Skin epidermis (tissue), 12 donors: ENCODE measurements at regions not wholly inside any gene's neighbourhood (a gene's known extent, or its start where the extent isn't known, plus 50 kb on each side); places are given as distances from the start of the nearest gene placed in this dataset.
"Not testable (repeated sequence)": the region's sequence is repeated elsewhere in the genome, so short reads cannot be mapped to it uniquely, and the experiment has no call there.

Experiments
- H3K27ac ChIP-seq, 21 experiments: fragments of 200-600 bp; sonication (generic) in 11 of 21; one replicate each; pipeline ENCODE4 v1.5.0; 2020; ENCODE audit warnings: mild to moderate bottlenecking in 3 of 21, inconsistent platforms in 2 of 21, moderate library complexity in 2 of 21
- H3K4me3 ChIP-seq, 7 experiments: fragments of 200-600 bp; sonication (generic) in 2 of 7; one replicate each; pipeline ENCODE4 v1.5.0; 2020; ENCODE audit warnings: inconsistent platforms in 2 of 7, mild to moderate bottlenecking in 2 of 7, moderate library complexity in 1 of 7

GRCh38 chr17:51429938-51430337 lies 169.6 kb downstream of the UTP18 start:
- peak overlapping the region in 3 of 21 experiments; percentile 19 to 69 (median 29) for H3K27ac ChIP-seq
- not testable (repeated sequence) for H3K4me3 ChIP-seq

DNA sequence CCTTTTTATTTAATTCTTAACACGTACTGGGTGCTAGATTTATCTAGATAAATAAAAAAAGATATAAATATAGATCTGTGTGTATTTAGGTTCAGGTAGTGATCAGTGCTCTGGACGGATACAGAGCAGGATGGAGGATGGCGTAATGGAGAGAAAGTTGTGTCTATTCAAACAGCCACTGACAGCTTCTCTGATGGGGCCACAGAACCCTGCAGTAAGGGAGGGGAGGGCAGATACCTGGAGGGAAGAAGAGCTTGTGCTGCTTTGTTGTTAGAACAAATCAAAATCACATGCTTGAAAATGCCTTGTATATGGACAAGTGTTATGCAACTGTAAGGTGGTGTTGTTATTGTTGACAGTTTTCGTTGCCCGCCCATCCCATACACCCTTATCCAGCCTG lies 170.2 kb downstream of the UTP18 start:
- Histone ChIP-seq H3K4me3 (no peak overlapping the region), H3K27ac (peak overlapping the region in 2 of 21 experiments; percentile 17 to 69)

GRCh38 chr17:51434434-51435170 lies 174.3 kb downstream of the UTP18 start:
- H3K27ac ChIP-seq: peak overlapping the region in 9 of 21 experiments; percentile 9 to 66 (median 39)
- H3K4me3 ChIP-seq: no peak overlapping the region

DNA sequence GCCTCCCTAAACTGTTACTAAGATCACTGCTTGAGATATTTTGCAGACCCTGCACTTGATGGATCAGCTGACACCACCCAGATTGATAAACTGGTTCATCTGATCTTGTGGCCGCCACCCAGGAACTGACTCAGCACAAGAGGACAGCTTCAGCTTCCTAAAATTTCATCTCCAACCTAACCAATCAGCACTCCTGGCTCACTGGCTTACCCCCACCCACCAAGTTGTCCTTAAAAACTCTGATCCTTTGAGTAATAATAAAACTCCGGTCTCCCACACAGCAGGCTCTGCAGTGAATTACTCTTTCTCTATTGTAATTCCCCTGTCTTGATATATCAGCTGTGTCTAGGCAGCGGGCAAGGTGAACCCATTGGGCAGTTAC lies 174.8 kb downstream of the UTP18 start:
- H3K27ac ChIP-seq: peak overlapping the region in 8 of 21 experiments; percentile 26 to 66 (median 40)
- H3K4me3 ChIP-seq: no peak overlapping the region

DNA sequence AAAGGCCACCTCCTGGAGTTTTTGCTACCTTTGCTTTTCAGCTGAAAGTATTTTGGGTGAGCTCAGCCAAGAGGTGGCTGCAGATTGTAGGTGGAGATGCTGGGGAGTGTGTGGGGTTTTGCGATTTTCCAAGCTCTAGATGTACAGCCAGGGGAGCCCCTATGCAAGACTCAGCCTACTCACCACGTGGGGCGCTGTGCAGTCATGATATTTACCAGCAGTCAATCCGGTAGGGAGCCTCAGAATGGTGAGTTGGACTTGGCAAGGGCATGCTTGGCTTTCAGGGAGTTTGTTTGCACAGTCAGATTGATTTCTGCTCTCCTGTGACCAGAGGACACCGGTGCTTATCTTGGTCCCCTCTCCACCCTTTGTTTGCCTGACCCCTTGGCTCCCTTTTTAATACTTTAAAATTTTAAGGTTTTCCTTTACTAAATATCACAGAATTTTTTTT lies 175.3 kb downstream of the UTP18 start:
- no peak overlapping the region for H3K4me3 ChIP-seq
- H3K27ac ChIP-seq: peak overlapping the region in 7 of 21 experiments; percentile 26 to 66 (median 39)

DNA sequence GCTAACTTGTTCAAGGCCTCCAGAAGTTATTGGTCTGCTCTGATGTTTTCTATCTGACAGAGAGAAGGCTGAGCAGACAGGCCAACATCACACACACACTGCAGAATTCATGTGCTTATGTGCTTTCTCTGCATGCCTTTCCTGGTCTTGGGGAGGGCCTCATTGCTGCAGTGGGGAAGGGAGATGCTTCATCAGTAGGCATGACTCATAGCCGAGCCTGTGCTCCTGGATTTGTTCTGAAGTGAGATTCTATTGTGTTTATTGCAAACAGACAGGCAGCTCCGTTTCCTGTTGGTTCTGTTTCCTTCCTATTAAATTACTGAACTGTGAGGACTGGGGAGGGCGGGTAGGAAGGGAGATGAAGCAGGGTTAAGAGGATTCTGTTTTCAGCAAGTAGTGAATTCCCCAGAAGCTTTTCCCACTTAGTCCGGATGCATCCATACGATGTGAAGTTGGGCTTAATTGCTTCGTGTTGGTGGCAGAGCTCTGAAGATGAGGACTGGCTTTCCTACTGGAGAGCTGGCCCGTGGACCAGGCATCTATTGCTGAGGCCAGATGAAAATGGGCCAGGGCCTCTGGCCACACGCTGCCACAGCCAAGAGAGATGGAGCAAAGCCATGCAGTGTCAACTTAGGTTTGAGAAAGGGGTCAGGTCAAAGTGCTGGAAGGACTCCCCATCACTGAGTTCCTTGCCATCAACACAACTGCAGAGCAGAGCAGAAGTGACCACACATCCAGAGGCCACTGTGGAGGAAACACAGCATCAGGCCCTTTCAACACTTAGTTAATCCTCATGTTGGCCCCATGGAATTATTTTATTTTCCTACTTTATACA lies 179.3 kb downstream of the UTP18 start:
- H3K27ac ChIP-seq: peak overlapping the region in 1 of 21 experiments; percentile 31
- H3K4me3 ChIP-seq: no peak overlapping the region

DNA sequence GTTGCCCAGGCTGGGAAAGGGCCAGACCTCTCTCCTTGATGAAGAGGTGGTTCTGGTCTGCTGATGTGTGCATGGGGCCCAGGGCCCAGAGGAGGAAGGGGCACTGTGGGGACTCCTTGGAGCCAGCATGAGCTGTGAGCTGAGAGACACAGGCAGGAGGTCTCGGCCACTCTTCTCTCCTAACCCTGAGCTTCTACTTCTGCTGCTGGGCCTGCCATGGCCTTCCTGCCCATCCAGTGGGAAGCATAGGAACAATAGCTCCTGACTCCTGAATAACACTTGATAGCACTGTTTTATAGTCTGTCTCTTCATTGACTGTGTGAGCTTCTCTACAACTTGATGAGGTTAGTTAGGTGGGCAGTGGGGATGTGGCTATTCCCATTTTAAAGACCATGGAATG lies 181.1 kb downstream of the UTP18 start:
- H3K4me3 ChIP-seq: no peak overlapping the region
- no peak overlapping the region for H3K27ac ChIP-seq

DNA sequence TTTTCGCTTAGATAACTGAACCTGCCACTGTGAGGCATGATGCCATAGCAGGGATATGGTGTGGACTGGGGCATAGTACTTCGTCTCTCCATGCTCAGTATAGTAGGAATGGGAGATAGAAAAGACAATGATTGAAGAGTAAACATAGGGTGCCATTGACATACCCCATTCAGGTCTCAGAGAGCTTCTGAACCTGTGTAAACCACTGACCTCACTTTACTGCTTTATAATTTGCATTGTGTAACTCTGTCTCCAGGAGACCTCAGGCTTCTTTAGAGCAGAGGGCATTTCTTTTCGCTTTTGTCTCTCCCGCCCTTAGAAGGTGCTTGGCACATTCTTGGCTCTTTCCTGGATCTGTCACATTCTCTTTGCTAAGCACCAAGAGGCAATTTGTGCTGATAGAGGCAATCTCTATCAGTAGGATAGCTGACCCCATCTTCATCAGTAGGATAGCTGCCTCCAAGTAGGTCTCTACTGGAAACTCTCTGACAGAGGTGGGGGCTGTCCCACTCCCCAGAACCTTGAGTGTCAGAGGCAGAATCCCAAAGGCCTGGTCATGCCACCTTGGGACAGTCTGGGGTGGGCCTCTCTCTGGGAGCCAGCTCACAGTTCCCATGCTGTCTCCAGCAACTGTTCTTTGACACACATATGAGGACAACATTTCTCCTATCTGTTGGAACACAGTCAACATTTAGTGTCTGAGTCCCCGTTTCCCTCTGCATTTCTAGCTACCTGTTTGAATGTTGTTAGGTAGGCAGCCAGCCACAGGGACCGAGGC lies 181.9 kb downstream of the UTP18 start:
- no peak overlapping the region for H3K4me3 ChIP-seq
- no peak overlapping the region for H3K27ac ChIP-seq

- Histone ChIP-seq H3K4me3 (no peak overlapping the region), H3K27ac (no peak overlapping the region)
Observed at GRCh38 chr17:51443646-51444045, 183.3 kb downstream of the UTP18 start.

GRCh38 chr17:51445946-51446345 lies 185.6 kb downstream of the UTP18 start:
- Histone ChIP-seq H3K4me3 (no peak overlapping the region), H3K27ac (no peak overlapping the region)

DNA sequence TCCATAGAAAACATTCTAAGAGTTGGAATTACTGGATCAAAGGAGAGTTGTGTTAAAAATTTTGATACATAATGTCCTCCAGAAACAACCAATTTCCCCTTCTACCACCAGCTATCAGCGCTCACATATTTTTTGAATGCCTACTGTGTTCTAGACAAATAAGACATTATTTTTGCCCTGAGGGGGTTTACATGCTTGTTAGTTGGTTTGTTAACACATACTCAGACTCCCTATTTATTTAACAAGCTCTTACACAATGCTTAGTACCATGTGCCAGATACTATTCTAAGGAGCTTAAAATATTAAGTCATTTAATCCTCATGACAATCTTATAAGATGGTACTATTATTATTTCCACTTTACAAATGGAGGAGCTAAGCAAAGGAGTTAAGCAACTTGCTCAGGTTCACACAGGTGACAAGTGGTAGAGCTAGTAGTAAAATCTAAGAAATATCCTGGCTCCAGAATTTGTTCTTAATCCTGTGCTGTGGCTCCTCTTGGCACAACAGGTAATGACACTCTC lies 194.2 kb downstream of the UTP18 start:
- no peak overlapping the region for H3K4me3 ChIP-seq
- no peak overlapping the region for H3K27ac ChIP-seq

DNA sequence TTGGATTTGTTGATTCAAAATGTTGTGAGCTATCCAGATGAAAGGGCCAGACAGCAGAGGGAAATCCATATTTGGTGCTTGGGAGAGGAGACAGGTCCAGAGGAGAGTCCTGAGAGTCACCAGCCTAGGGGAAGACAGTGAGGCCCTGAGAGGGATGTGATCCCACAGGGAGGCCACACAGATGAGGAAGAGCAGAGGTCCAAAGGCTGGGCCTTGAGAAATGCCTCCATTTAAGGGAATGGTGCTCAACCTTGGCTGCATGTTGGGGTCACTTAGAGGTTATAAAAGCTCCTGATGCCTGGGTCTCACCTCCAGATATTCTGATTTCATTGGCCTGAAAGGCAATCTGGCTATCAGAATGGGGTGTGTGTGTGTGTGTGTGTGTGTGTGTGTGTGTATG lies 194.9 kb downstream of the UTP18 start:
- Histone ChIP-seq H3K4me3 (no peak overlapping the region), H3K27ac (no peak overlapping the region)

DNA sequence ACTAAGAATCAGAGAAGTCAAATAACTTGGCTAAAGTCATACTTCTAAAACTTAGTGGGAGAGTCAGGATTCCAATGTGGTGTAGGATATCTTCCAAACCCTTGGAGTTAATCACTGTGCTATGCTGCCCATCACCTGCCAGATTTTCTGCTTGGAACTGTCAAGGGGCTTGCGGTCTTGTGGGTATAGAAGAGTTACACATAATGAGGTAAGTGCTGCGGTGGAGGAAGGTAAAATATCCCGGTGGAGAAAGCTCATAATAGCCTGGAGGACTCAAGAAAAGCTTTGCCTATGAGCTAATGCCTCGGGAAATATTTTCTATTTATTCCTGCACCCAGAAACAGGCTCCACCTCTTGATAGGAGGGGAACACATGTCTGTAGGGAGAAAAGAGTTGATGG lies 195.6 kb downstream of the UTP18 start:
- Histone ChIP-seq H3K27ac (no peak overlapping the region), H3K4me3 (no peak overlapping the region)

DNA sequence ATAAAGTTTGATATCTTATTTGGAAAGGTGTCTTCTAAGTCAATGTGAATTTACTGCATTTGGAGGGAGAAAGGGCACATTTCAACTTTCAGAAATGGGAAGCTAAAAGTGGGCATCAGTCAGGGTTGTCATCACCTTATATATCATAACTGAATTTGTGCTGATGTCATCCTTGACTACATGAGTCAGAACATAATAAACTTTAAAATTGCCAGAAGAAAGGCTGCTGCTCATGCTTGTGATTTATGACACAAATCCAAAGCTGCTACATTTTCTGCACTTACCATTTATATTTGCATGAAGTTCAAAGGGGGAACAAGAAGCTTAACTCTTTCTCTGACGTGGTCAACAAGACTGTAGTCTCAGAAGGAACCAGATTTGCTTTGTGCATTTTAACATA lies 196.6 kb downstream of the UTP18 start:
- Histone ChIP-seq H3K27ac (no peak overlapping the region), H3K4me3 (no peak overlapping the region)

DNA sequence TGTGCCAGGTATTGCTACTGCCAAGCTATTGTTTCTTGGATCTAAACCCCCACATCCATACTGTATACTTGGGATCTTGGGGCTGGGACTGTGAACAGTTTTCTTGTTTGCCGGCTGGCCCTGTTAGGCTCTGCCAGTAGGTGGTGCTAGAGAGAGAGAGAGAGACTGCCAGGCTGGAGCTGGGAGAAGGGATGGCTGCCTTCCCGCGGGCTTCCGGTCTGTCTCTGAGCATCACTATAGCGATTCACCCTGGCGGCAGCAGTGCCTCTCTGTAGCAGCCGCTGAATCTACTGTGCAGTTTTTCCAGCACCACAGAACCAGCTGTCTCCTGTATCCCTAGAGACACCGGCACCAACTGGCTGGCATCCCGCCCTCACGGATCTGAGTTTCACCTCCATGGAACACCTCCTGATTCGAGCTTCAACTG lies 201.2 kb downstream of the UTP18 start:
- Histone ChIP-seq H3K27ac (no peak overlapping the region), H3K4me3 (no peak overlapping the region)

- no peak overlapping the region for H3K27ac ChIP-seq
- H3K4me3 ChIP-seq: no peak overlapping the region
Observed at GRCh38 chr17:51463353-51463752, 203.0 kb downstream of the UTP18 start.

DNA sequence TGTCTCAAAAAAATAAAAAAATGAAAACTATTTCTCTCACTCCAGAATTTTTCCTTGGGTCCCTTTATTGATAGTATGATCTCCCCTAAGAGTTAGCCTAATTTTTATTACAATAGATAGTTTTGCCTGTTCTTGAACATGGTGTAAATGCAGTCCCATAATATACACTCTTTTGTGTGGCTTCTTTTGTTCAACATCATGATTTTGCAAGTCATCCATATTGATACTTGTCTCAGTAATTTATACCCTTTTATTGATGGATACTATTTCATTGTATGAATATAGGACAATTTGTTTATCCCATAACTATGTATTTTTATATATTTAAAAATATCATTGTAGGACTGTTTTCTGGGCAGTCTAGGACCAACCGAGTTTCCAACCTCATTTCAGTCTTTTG lies 207.0 kb downstream of the UTP18 start:
- H3K4me3 ChIP-seq: no peak overlapping the region
- H3K27ac ChIP-seq: no peak overlapping the region

GRCh38 chr17:51472670-51473205 lies 212.4 kb downstream of the UTP18 start:
- no peak overlapping the region for H3K27ac ChIP-seq

DNA sequence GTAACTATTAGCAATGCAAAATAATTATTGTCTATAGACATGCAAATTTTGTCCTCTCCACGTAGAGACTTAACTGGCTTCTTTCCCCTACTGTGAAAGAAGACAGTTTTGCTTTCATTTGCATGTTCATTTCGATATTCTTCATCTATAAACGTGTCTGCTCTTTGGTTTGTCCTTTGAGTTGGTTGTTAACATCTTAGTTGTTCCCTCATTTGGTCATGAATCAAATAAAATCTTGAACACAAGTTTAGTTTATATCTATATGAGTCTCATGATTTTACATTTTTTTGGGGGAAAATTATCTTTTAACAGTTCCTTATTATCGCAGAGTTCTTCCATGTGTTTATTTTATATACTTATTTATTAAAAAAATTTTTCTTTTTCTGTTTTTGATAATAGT lies 214.4 kb downstream of the UTP18 start:
- no peak overlapping the region for H3K4me3 ChIP-seq
- no peak overlapping the region for H3K27ac ChIP-seq

More at GRCh38 chr17:51472670-51473205, 212.4 kb downstream of the UTP18 start:
- no peak overlapping the region for H3K4me3 ChIP-seq

DNA sequence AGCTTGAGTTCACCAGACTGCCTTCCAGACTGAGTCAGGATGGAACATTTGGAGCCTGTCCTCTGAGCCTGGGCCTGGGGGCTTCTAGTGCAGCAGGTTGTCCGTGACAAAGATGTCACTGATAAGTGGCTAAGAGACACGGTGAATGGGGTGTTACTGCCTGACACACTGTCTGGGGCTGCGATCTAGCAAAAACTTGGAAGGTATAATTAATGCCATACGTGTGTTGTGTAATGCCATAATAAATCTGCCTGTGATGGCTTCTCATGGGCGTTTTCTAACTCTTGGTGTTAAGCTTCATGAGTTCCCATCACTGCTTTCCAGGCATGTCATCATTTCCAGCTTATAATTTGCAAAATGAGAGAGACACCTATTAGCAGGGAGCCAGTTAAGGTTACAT lies 215.4 kb downstream of the UTP18 start:
- Histone ChIP-seq H3K27ac (no peak overlapping the region), H3K4me3 (no peak overlapping the region)
